ENCODE measurements at regions not wholly inside any gene's neighbourhood (a gene's known extent, or its start where the extent isn't known, plus 50 kb on each side); places are given as distances from the start of the nearest gene placed in this dataset.
"Not testable (repeated sequence)": the region's sequence is repeated elsewhere in the genome, so short reads cannot be mapped to it uniquely, and the experiment has no call there.

DNA sequence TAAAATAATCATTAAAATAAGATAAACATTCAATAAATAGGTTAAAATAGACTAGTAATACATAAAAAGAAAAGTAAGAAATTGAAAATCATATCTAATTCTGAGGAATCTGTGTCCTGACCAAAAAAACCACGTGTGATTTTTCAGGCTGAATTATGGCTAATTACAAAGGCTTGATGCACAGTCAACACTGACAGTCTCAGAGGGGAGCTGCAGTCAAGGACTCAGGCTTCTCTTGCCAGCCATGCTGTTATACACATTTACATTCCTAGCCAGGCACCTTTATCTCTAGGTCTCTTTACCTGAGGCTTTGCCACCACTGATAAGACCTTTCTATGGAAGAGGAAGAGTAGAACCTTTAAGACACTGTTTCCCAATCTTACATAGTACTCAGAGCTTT is 1737.7 kb upstream of the PCDH10 start:
- no peak for DNase-seq

DNA sequence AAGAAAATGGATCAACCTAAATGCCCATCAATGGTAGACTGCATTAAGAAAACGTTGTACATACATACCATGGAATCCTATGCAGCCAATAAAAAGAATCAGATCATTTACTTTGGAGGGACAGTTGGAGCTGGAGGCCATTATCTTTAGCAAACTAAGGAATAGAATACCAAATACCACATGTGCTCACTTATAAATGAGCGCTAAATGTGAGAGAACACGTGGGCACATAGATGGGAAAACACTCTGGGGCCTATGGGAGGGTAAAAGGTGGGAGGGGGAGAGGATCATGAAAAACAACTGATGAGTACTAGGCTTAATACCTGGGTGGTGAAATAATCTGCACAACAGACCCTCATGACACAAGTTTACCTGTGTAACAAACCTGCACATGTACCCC is 1729.9 kb upstream of the PCDH10 start:
- no peak for DNase-seq

DNA sequence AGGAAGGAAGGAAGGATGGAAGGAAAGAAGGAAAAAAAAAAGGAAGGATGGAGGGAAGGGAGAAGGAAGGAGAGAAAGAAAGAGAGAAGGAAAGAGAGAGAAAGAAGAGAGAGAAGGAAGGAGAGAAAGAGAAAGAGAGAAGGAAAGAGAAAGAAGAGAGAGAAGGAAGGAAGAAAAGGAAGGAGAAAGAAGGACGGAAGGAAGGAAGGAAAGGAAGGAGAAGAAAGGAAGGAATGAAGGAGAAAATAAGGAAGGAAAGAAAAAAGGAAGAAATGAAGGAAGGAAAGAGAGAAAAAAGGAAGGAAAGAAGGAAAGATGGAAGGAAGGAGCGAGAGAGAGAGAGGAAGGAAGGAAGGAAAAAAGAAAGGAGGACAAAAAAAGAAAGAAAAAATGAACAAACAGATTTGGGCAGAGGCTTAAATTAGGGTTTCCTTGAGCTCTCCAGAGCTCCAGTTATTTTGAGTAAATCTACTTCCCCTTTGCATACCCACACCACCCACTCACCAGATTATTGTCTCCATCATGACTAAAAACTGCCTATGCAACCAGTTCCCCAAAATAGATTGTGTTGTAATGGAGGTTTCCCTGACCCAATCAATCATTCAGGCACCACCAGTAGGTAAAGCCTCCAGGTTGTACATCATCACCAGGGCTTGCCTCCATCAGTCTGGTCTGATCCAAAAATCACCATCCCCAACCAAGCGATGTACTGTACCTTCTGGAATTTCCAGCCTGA is 1722.9 kb upstream of the PCDH10 start:
- no peak for DNase-seq

DNA sequence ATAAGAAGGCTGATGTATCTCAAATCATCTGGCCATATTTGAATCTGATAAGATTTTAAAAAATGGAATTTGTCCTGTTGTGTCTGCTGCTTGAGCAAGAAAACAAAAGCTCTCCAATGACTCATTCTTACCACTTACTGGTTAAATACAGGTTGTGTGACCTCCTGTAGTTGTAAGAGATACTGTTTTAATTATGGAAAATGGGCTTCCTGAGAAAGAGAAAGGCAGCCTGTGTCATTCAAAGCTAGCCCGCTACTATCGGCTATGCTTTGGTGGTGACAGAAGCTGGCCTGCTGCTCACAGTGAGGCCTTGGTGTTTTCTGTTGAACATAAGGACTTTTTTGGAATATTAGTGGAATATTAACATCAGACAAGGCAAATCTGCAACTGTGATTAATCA is 1722.1 kb upstream of the PCDH10 start:
- DNase-seq, result no peak

DNA sequence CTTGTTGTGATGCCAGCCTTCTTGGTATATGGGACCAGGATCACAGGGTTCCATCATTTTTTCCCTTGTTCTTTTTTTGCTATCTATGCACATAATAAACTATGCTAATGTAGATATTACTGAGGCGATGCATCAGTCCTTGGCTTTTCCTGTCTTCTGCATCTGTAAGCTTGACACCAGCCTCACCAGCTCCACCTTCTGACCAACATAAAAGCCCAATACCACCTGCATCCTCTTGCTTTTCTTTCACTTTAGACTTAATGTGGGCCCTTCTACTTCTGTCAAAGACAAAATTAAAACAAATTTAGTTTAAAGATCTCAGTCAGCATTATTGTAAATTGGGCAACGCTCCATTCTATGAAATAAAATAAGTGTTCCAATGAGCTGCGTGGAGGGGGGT is 1718.8 kb upstream of the PCDH10 start:
- DNase-seq, result no peak

DNA sequence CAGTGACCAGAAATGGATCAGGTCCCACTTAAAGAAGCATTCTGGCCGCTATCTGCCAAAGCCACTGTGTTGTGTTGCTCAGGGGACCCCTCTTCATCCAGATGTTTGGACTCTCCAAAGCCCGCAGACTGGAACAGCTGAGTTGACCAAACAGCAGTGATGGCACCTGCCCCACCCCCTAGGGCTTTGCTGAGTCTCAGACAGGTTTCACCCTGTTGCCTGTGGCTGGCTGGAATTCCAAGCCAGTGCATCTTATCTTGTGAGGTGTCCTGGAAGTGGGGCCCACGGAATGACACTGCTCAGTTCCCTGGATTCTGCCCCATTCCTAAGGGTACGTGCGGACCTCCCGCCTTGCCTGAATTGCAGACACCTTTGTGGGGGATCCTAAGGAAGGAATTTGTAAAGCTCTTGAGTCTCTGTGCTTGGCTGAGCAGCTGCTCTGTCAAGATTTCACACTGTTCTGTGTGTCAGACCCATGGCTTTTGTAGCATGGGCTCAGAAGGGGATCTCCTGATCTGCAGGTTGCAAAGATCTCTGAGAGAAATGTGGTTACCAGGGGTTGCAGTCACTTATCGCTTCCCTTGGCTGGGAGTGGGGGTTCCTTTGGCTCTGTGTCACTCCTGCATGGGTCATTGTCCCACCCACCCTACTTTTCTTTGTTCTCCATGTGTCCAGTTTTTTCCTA is 1707.9 kb upstream of the PCDH10 start:
- DNase-seq, result no peak

DNA sequence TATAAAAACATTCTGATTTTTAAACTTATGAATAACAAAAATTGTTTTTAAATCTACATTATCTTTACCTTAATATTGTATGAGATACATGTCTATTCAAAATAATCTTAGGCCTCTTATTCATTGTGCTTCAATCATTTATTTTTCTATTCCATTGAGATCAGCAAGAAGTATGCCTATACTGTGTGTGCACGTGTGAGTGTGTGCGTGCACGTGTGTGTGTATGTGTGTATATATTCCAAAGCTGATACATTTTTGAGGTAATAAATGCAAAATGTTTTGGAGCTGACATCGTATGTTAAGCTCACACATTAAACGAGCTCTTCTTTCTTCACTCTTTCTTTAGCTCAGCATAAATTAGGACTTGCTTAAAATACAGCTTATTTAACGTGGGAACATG is 1701.2 kb upstream of the PCDH10 start:
- DNase-seq, result no peak

DNA sequence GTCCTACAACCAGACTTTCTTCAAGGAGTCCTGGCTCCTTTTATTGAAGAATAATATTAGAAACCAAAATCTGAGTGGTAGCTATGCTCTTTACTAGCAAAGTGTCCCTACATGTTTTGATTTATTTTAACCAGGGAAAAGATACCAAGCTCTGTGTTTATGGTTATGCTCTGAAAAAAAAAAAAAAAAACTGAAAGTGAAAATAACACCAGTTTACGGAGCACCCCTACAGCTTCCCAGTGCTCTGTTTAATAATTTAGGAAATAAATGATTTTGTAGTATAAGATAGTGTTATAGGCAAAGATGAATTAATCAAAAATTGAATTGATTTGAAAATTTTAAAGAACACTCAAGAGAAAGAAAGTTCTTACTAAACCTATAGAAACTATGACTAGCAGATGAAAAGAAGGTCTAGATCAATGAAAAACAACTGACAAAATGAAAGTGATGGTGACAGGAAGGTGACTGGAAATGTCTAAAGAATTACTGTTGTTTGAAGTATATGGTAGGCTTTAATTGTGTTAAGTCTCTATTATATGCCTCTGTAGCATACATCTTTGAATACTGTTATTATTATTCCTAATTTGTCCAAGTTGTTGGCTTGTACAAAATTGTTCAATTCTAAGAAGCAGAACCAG is 1698.4 kb upstream of the PCDH10 start:
- DNase-seq, result no peak

DNA sequence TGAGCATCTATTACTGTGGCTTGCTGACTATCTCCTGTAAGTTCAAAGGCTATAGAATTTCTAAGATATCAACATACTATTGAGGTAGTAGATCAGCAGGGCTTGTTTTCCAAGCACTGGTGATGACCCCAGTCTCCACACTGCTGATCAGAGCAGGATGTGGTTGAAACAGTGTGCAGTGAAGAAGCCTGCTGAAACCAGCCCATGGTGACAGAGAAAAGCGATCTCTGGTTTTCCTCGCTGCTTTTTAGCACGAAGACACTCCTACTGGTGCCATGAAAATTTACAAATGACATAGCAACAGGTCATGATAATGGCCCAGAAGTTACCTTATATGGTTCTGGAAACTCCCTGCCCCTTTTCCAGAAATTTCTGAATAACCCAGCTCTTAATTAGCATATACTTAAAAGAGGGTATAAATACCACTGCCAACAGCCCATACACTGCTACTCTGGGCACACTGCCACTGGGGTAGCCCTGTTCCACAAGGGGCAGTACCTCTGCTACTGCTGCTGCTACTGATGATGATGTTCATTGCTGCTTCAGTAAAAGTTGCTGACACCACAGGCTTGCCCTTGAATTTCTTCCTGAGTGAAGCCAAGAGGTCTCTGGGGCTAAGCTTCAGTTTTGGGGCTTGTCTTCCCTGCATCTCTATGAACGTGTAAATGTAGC is 1689.5 kb upstream of the PCDH10 start:
- no peak for DNase-seq

DNA sequence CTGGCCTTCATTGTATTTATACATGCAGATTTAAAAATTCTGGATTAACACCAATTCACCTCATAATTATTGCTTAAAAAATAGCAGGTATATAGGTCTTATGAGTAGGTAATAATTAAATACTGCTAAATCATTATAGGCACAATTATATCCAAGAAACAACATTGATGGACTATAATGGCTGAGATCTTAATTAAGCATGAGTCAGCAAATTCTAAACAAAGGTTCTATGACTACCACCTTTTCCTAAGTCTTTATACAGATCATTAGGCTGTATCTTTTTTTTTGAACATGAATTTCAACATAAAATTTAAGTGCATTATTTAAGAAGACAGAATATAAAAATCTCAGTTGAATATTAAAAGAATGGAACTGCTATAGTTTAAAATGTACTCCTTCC is 1678.7 kb upstream of the PCDH10 start:
- DNase-seq, result no peak

DNA sequence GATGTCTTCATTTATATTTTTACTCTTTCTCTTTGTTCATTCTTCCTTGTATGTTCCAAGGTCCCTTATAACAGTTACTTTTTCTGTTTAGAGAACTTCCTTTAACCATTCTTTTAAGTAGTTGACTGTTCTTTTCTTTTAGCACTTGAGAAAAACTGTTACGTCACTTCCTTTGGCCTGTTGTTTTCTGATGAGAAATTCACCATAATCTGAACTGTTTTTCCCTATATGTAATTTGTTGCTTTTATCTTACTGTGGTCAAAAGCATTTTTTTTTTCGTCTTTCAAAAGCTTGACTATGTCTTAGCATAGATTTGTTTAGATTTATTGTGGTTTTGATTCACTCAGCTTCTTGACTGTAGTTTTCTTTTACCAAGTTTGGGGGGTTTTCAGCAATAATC is 1660.3 kb upstream of the PCDH10 start:
- DNase-seq, result no peak

DNA sequence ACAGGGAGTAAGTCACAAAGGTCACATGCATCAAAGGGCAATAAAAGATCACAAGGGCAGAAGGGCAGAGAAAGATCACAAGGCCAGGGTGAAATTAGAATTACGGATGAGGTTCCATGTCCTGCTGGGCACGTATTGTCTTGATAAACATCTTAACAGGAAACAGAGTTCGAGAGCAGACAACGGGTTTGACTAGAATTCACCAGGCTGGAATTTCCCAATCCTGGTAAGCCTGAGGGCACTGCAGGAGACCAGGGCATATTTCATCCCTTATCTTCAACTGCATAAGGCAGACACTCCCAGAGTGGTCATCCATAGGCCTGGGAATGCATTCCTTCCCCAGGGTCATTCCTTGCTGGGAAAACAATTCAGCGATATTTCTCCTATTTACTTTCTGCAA is 1652.9 kb upstream of the PCDH10 start:
- DNase-seq, result not testable (repeated sequence)

DNA sequence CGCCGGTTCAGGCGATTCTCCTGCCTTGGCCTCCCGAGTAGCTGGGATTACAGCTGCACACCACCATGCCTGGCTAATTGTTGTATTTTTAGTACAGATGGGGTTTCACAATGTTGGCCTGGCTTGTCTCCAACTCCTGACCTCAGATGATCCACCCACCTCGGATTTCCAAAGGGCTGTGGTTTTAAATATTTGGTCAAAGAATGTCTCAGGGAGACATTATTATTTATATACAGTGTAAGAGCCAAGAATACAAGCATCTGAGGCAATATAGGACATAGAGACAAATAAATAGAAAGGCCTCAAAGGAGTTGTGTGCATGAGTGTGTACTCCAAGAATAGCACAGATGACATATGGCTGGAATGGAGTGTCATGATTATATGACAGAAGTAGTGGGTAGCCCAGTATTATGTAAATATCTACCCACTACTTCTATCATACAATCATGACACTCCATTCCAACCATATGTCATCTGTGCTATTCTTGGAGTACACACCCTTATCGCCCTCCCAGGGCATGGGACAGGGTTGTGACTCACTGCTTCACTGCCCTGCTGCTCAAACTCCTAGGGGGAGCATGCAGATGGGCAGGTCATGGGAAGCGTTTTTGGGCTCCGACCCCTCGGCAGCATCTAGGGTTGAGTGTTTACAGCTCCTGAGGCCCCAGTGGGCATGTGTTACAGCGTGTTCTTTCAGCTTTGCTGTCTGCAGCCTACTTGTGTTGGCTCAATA is 1649.8 kb upstream of the PCDH10 start:
- DNase-seq, result no peak

DNA sequence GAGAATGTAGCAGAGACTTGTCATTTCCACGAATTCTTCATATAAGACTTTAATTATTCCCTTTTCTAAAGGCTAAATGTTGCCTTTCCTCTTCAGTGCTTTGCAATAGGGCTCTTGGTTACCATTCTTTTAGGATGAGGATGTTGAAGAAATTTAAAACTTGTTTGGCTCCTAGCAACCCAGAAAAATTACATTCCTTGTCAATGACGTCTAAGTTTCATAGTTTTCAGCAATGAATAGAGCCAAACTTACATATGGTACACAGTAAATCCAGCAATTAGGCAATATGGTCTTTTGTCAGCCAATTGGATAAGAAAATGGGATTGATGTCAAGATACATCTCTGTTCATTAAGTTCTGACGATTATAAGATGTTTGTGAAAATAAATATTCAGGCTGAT is 1639.6 kb upstream of the PCDH10 start:
- DNase-seq, result no peak

DNA sequence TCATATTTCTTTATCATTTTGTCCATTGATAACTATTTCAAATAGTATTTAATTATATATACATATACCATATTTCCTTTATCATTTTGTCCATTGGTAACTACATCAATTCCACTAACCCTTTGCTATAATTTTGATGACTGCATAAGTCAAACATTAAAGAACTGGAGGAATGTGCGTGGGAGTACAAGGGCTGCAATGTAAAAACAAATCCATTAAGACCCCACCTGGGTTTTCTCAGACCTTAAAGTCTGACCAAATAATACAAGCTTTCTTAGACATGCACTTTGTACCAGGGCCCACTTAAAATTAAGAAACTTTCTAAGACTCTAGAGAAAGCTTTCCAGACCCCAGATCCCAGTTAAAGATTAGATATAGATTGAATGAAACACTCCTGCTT is 1622.4 kb upstream of the PCDH10 start:
- DNase-seq, result no peak

DNA sequence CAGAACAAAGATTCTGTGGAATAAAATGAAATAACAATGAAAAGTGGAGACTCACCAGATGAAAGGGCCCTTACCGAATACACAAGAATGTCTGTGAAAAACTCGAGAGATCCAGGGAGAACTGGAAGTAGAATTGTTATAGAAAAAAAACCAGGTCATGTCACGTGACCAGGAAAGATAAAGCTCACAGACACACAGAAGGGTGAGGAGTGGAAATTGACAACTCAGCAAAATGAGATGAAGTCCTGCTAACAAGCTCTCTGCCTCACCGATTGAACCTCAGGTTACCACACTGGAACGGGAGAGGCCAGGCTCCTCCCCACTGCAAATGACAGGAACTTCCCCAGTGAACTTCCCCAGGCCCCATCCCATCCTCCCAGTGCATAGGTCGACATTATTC is 1618.0 kb upstream of the PCDH10 start:
- DNase-seq, result no peak

DNA sequence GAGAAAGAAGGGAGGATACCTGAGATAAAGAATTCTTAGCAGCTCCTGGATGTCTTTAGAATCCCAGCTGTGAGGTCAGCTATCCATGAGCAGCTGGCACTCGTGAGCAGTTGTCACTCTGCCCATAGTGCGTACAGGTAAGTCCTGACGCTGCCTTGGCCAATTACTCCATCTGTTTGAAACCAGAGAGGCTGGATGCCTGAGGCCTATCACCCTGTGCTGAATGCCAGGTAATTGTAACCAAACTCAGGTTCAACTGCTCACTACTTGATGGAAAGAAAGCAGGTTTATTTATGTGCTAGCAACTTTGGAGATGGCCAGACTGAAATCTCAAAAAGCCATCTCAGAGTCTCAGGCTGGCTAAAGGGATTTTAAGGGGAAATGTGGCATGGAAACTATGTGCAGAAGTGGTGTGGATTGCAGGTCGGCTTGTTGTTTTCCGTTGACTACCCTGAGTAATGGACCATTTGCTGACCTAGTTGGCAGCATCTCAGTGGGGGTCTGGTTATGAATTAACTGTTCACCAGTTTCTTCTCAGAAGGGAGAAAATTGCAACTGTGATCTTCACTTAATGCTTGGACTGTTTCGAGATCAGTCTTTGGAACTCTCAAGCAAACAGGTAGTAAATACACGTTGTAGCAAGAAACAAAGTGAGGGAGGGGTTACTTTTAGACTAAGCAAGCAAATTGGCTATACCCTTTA is 1614.0 kb upstream of the PCDH10 start:
- no peak for DNase-seq

DNA sequence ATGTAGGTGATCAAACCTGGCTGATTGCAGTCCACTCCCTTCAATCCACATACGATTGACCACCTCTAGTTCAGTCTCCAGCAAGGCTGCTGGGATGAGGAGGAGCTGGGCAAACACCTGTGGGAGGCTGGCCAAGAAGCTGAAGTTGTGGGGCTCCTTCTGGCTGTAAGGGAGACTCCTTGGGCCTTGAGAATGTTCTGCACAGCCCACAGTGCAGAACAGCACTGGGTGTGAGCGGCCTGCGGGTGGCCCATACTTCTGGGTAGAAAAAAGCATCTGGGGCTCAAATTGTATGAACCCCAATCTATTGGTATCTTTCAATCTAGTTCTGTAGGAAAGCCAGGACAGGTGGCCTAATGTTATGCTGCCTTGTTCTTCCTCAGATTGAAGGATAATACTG is 1608.8 kb upstream of the PCDH10 start:
- no peak for DNase-seq

DNA sequence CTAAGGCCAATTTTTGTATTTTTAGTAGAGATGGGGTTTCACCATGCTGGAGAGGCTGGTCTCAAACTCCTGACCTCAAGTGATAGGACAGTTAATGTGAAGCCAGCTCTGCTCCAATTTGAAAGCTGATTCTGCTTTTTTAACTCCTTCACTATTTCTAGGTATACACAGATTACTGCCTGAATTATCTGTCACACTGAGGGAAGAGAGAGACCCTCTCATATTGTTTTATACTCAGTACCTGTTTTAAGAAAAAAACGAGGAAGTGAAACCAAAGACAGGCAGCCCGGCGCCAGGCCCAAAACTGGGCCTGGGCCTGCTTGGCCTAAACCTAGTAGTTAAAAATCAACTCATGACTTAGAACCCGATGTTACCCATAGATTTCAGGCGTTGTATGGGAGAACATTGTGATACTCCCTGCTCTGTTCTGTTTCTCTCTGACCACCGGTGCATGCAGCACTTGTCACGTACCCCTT is 1601.5 kb upstream of the PCDH10 start:
- DNase-seq, result no peak

DNA sequence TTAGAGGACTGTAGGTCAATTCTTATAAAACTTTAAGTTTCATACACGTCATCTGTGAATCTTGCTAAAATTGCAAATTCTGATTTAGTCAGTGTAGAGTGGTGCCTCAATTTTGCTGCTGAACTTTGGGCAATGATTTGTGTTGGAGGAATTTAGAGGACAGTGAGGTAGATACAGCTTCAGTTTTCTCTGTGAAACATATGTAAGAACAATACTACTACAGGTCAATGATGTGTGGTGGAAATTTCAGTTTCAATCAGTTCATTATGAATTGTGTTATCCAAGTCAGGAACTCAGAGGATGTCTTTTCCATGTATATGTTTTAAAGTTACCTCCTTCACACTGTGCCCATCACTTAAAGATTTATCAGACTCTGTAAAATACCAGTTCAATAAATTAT is 1597.8 kb upstream of the PCDH10 start:
- no peak for DNase-seq

DNA sequence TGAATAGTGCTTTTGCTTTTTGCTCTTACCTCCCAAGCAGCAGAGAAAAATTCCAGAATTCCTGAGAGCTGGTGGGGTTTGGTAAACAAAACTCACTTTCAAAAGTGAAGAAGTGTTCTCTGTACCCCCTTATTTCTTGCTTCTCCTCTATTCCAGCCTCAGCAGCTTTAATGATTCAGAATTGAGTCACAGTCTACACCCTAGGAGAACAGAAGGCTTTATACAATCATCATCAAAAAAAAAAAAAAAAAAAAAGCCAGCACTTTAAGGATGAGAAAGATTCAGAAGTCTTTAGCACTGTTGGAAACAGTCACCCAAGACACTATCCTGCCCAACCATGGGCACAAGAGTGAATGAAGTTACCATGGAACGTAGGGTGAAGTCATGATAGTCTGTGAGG is 1583.1 kb upstream of the PCDH10 start:
- no peak for DNase-seq

DNA sequence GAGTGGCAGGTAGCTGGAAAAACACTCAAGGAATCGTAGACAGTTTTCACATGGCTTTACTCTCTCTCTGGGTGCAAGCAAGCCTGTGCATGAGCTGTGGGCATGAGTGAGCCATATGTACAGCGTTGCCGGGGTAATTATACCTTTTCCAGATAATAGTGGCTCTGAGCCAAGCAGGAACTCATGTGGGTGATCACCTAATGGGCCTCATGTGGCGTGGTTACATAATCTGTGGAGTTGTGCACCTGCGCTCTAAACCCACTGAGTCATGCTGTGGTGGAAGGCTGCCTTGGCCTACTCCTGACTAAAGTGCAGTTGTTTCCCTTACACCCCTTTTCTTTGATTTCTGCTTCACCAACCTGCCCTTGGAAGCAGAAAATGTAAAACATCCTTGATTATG is 1564.5 kb upstream of the PCDH10 start:
- no peak for DNase-seq

Data from T-helper 1 cell (primary cell).